Right lobe of liver (tissue), 4 donors: ENCODE measurements at regions not wholly inside any gene's neighbourhood (a gene's known extent, or its start where the extent isn't known, plus 50 kb on each side); places are given as distances from the start of the nearest gene placed in this dataset.

ENCODE experiments used
- CTCF ChIP-seq, 4 donors: fragments of 200-600 bp in 3 of 4; fragments of 450-650 bp in 1 of 4; IDR thresholded peaks; one replicate each; pipeline versions ENCODE4 v1.5.1 to v1.8.0; 2016 to 2022; ENCODE audit warnings: antibody characterized with exemption in 4 of 4, mild to moderate bottlenecking in 2 of 4
- POLR2A ChIP-seq: fragments of 450-650 bp; IDR thresholded peaks from one replicate; pipeline ENCODE4 v1.6.1; 2017; ENCODE audit warnings: antibody characterized with exemption, mild to moderate bottlenecking
- donor health status: DM: no; HTN: no; CAD: no.
- donor health status: DM: no; HTN: no; CAD: no.
- donor health status: DM: no; HTN: yes; CAD: no.

DNA sequence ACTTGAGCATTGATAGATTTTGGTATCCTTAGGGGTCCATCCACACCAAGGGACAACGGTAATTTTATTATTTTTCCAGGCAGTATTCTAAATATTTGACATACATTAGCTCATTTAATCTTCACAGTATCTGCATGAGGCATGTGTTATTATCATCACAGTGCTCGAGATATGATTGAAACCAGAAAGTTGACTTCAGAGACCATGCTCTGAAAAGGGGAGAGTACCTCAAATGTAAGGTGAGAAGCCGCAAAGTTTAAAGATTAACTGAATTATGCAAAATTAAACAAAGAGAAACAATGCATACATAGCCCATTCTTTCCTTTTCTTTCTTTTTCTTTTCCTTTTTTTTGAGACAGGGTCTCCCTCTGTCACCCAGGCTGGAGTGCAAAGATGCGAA, 104.1 kb downstream of the SLC25A46 start:
- TF ChIP-seq CTCF (IDR thresholded peaks at IDR 0.05) (no peak), POLR2A (no peak)
